ENCODE measurements at regions not wholly inside any gene's neighbourhood (a gene's known extent, or its start where the extent isn't known, plus 50 kb on each side); places are given as distances from the start of the nearest gene placed in this dataset.

DNA sequence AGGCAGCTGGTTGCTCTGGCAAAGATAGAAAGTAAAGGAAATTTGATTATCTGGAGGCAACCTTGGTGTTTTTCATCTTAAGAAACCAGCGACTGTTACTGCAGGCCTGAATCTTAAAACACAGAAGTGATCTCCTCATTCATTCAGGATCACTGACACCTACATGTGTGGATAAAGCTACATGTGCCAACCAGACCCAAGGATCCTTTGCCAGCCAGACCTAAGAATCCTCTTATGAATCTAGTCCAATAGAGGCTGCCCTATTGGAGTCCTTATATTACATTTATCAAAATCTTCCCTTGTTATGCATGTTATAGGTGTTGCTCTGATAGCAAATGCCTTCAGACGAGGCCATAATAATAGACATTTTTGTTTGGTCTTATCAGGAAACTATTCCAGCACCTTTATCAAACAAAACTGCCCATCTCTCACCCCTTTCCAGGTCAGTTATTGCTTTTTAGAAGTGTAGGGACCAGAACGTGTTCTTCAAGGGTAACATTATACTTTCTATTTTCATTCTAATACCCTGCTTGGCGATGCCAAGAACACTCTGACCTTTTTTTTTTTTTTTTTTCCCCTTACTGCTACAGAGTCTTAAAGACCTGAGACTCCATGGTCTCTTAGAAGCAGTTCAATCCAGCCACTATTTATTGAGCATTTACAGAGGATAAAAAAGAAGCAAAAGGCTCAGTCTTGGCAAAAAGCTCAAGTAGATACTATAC lies 175.5 kb upstream of the PTBP2 start:
- Histone ChIP-seq H3K27me3 (no peaks in the 10 kb centered on the region), H3K4me1 (ENCODE audit: insufficient read depth) (no peaks in the 10 kb centered on the region), H3K36me3 (no peaks in the 10 kb centered on the region), H3K9me3 (no peaks in the 10 kb centered on the region), H3K27ac (no peak overlapping the region), H3K4me3 (no peak overlapping the region)
- intact Hi-C loops (cut with DNase I), result no loop called here
- DNase-seq, result no peak
- TF ChIP-seq POLR2A (IDR thresholded peaks at IDR 0.05) (no peak), EP300 (IDR thresholded peaks at IDR 0.05) (no peak)
- TF ChIP-seq, protein P1, sequence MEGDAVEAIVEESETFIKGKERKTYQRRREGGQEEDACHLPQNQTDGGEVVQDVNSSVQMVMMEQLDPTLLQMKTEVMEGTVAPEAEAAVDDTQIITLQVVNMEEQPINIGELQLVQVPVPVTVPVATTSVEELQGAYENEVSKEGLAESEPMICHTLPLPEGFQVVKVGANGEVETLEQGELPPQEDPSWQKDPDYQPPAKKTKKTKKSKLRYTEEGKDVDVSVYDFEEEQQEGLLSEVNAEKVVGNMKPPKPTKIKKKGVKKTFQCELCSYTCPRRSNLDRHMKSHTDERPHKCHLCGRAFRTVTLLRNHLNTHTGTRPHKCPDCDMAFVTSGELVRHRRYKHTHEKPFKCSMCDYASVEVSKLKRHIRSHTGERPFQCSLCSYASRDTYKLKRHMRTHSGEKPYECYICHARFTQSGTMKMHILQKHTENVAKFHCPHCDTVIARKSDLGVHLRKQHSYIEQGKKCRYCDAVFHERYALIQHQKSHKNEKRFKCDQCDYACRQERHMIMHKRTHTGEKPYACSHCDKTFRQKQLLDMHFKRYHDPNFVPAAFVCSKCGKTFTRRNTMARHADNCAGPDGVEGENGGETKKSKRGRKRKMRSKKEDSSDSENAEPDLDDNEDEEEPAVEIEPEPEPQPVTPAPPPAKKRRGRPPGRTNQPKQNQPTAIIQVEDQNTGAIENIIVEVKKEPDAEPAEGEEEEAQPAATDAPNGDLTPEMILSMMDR (IDR thresholded peaks at IDR 0.05), result no peak
- 80 to 89% (median 82%) methylated on average over 4 of the region's 4 CpGs for WGBS, 3 donors

DNA sequence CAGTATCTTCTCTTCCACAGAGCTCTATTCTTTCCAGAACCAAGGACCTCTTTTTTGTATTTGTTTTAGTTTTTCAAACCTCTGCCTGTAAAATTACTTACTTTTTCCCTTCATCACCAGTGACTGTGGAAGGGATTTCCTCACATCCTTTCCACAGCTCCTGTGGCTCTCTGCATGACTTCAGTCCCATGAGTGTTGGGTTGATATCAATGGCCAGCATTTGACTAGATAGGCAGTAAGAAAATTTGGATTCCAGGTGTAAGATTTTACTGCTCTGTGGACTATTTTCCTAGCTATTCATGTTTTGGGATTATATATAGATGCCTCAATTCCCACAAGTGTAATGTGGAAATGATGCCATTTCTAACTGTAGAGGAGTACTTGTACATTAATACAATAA lies 171.5 kb upstream of the PTBP2 start:
- Histone ChIP-seq H3K4me1 (ENCODE audit: insufficient read depth) (no peaks in the 10 kb centered on the region), H3K27me3 (no peaks in the 10 kb centered on the region), H3K36me3 (no peaks in the 10 kb centered on the region), H3K4me3 (no peak overlapping the region), H3K9me3 (no peaks in the 10 kb centered on the region), H3K27ac (no peak overlapping the region)
- intact Hi-C loops (cut with DNase I), result no loop called here
- TF ChIP-seq POLR2A (IDR thresholded peaks at IDR 0.05) (no peak), EP300 (IDR thresholded peaks at IDR 0.05) (no peak)
- TF ChIP-seq, protein P1 (IDR thresholded peaks at IDR 0.05), result no peak
- DNase-seq, result no peak

DNA sequence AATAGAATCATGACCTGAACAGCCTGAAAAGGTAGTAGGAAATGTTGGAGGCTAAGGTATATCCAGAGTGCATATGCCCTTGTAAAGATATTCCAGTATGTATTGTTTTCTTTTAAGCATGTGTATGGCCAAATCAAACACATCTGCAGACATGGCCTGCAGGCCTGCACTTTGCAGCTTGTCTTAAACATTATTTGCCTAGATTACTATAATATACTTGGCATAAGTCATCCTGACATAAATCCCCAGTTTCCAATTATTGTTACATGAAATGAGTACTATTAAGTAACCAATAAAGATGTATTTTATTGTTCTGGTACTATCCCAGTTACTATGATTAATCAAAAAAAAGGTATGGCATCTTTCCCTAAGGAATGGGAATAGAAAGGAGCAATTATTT lies 169.1 kb upstream of the PTBP2 start:
- intact Hi-C loops (cut with DNase I), result no loop called here
- Histone ChIP-seq H3K27me3 (no peaks in the 10 kb centered on the region), H3K4me3 (no peak overlapping the region), H3K36me3 (no peaks in the 10 kb centered on the region), H3K27ac (no peak overlapping the region), H3K9me3 (no peaks in the 10 kb centered on the region), H3K4me1 (ENCODE audit: insufficient read depth) (no peaks in the 10 kb centered on the region)
- DNase-seq, result no peak
- no peak for TF ChIP-seq POLR2A (IDR thresholded peaks at IDR 0.05)
- TF ChIP-seq EP300 (IDR thresholded peaks at IDR 0.05), result no peak
- TF ChIP-seq, protein P1 (IDR thresholded peaks at IDR 0.05), result no peak

DNA sequence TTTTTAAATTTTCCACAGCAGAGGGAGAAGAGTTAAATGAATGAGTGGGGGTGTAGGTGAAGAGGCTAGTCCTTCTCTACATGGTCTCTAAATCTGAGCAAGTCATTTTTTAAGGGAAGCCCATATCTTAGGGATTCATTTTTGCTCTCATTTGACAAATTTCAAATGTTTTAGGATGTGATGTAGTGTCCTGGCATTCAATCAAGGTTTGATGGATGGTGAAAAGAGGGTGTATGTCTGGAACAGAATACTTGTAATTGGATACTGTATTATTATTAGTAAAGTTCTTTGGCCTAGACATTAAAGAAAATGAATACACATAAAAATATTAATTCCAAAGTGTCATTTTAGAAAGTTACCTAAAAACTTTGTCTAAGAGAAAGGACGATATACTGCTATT lies 167.8 kb upstream of the PTBP2 start:
- no peaks in the 10 kb centered on the region for H3K36me3 ChIP-seq
- H3K27me3 ChIP-seq, result peaks cover 3% of the 10 kb centered on the region
- TF ChIP-seq POLR2A (IDR thresholded peaks at IDR 0.05), result no peak
- TF ChIP-seq, protein P1 (IDR thresholded peaks at IDR 0.05), result no peak
- TF ChIP-seq EP300 (IDR thresholded peaks at IDR 0.05), result no peak
- H3K27ac ChIP-seq, result no peak overlapping the region
- H3K9me3 ChIP-seq, result no peaks in the 10 kb centered on the region
- DNase-seq, result no peak
- no peak overlapping the region for H3K4me3 ChIP-seq
- WGBS, 3 donors, result 94 to 97% (median 96%) methylated on average over 1 of the region's 1 CpG
- intact Hi-C loops (cut with DNase I), result no loop called here
- H3K4me1 ChIP-seq (ENCODE audit: insufficient read depth), result no peaks in the 10 kb centered on the region
